Transverse colon (tissue), 4 donors: ENCODE measurements at regions not wholly inside any gene's neighbourhood (a gene's known extent, or its start where the extent isn't known, plus 50 kb on each side); places are given as distances from the start of the nearest gene placed in this dataset.
"Not testable (repeated sequence)": the region's sequence is repeated elsewhere in the genome, so short reads cannot be mapped to it uniquely, and the experiment has no call there.

Experiments
- DNase-seq: peaks from one replicate; pipeline ENCODE4 v3.0.0-alpha.2; 2019
- H3K27ac ChIP-seq, 4 donors: fragments of 200-600 bp; sonication (generic); 2 replicates each; pipeline ENCODE4 v1.5.1; 2016 to 2018; ENCODE audit warnings: inconsistent platforms in 4 of 4
- H3K27me3 ChIP-seq: fragments of 200-600 bp; sonication (generic); 2 replicates; pipeline ENCODE4 v1.5.1; 2017; ENCODE audit warnings: inconsistent platforms
- H3K36me3 ChIP-seq, 4 donors: fragments of 200-600 bp; sonication (generic); 2 replicates each; pipeline ENCODE4 v1.5.1; 2017 to 2019; ENCODE audit warnings: inconsistent platforms in 4 of 4
- H3K4me1 ChIP-seq, 4 donors: fragments of 200-600 bp; sonication (generic); 2 replicates each; pipeline ENCODE4 v1.5.1; 2017 to 2020; ENCODE audit warnings: inconsistent platforms in 4 of 4
- H3K4me3 ChIP-seq, 4 donors: fragments of 200-600 bp; sonication (generic); 1 replicate in 1 of 4; 2 replicates in 3 of 4; pipeline versions ENCODE4 v1.5.1 to v1.6.1; 2017 to 2019; ENCODE audit warnings: inconsistent platforms in 4 of 4
- H3K9me3 ChIP-seq, 2 donors: fragments of 200-600 bp; sonication (generic); 2 replicates each; pipeline ENCODE4 v1.5.1; 2017 to 2019; ENCODE audit warnings: inconsistent platforms in 2 of 2
- CTCF ChIP-seq, 5 experiments: fragments of 200-600 bp in 3 of 5; fragments of 450-650 bp in 2 of 5; sonication (generic) in 3 of 5; IDR thresholded peaks; 1 replicate in 2 of 5; 2 replicates in 3 of 5; pipeline ENCODE4 v1.5.1; 2016 to 2017; ENCODE audit warnings: antibody characterized with exemption in 5 of 5, inconsistent platforms in 3 of 5, mild to moderate bottlenecking in 2 of 5, moderate library complexity in 1 of 5
- EP300 ChIP-seq: sonication (generic); formaldehyde crosslinking; IDR thresholded peaks from one replicate; pipeline ENCODE4 v1.6.1; 2017; ENCODE audit warnings: antibody characterized with exemption, low read depth
- POLR2A ChIP-seq: fragments of 450-650 bp; IDR thresholded peaks from one replicate; pipeline ENCODE4 v1.6.1; 2016; ENCODE audit warnings: antibody characterized with exemption, mild to moderate bottlenecking, moderate library complexity
- POLR2AphosphoS5 ChIP-seq, 3 donors: sonication (generic); formaldehyde crosslinking; IDR thresholded peaks; one replicate each; pipeline ENCODE4 v1.6.1; 2016; ENCODE audit warnings: antibody characterized with exemption in 3 of 3
- WGBS, 2 donors: methylation state at CpG; one replicate each; pipeline ENCODE4 v1.1.5; 2018; ENCODE audit warnings: low coverage in 1 of 2; 5-methylcytosine and 5-hydroxymethylcytosine counted together
- in situ Hi-C, 4 donors: fragments of 200-750 bp; cut with MboI; loops; one replicate each; pipeline versions ENCODE4 v1.15.0 to v1.15.1; 2017; ENCODE audit warnings: low sequenced_read_pairs in 3 of 4, low pct_ligation_motif_present in 1 of 4, low pct_unique_long_range_greater_than_20kb in 1 of 4
- intact Hi-C: fragments of 100-400 bp; cut with DNase I; formaldehyde crosslinking; loops from one replicate; pipeline ENCODE4 v1.15.1; 2023; ENCODE audit warnings: low total_unique reads

GRCh38 chrX:13955975-13956374 is 73.7 kb downstream of the GEMIN8 start:
- H3K4me1 ChIP-seq: no peaks in the 10 kb centered on the region
- no peak overlapping the region for H3K4me3 ChIP-seq
- no peaks in the 10 kb centered on the region for H3K36me3 ChIP-seq
- H3K27ac ChIP-seq: no peak overlapping the region
- WGBS, 2 donors: 79% methylated on average over 3 of the region's 3 CpGs; no CpG with 5 or more reads in 1 of the 2 donors
- intact Hi-C loops: no loop called here
- in situ Hi-C loops: no loop called here
- H3K27me3 ChIP-seq: no peaks in the 10 kb centered on the region
- no peaks in the 10 kb centered on the region for H3K9me3 ChIP-seq
- DNase-seq: no peak
- TF ChIP-seq EP300: no peak
- no peak for TF ChIP-seq POLR2A
- no peak for TF ChIP-seq CTCF (IDR thresholded peaks at IDR 0.05)
- no peak for TF ChIP-seq POLR2AphosphoS5 (IDR thresholded peaks at IDR 0.05)

- no peaks in the 10 kb centered on the region for H3K36me3 ChIP-seq
- TF ChIP-seq POLR2AphosphoS5 (IDR thresholded peaks at IDR 0.05): no peak
- no peak for TF ChIP-seq CTCF (IDR thresholded peaks at IDR 0.05)
- TF ChIP-seq EP300: no peak
- TF ChIP-seq POLR2A: no peak
- no peaks in the 10 kb centered on the region for H3K27me3 ChIP-seq
- intact Hi-C loops: no loop called here
- no peak overlapping the region for H3K4me3 ChIP-seq
- H3K27ac ChIP-seq: no peak overlapping the region
- no peaks in the 10 kb centered on the region for H3K9me3 ChIP-seq
- in situ Hi-C loops: no loop called here
- H3K4me1 ChIP-seq: no peaks in the 10 kb centered on the region
- WGBS, 2 donors: 80 to 84% methylated on average over 2 to 6 of the region's 6 CpGs
- no peak for DNase-seq
Measured at GRCh38 chrX:13955095-13955647, 74.5 kb downstream of the GEMIN8 start.

GRCh38 chrX:13952581-13952980 is 77.1 kb downstream of the GEMIN8 start:
- TF ChIP-seq EP300: no peak
- no peak for TF ChIP-seq POLR2AphosphoS5 (IDR thresholded peaks at IDR 0.05)
- no peak for TF ChIP-seq POLR2A
- no peak for TF ChIP-seq CTCF (IDR thresholded peaks at IDR 0.05)
- Histone ChIP-seq H3K4me1 (no peaks in the 10 kb centered on the region), H3K9me3 (no peaks in the 10 kb centered on the region), H3K27me3 (no peaks in the 10 kb centered on the region), H3K36me3 (no peaks in the 10 kb centered on the region), H3K27ac (no peak overlapping the region), H3K4me3 (no peak overlapping the region)
- in situ Hi-C loops (no loop called here), intact Hi-C loops (no loop called here)
- no peak for DNase-seq
- WGBS, 2 donors: 60 to 73% methylated on average over 1 to 5 of the region's 5 CpGs

GRCh38 chrX:13946223-13946622 is 83.5 kb downstream of the GEMIN8 start:
- DNase-seq, H3K27me3 ChIP-seq, H3K27ac ChIP-seq, H3K9me3 ChIP-seq, H3K4me3 ChIP-seq, H3K36me3 ChIP-seq, in situ Hi-C loops, H3K4me1 ChIP-seq, intact Hi-C loops: not testable (repeated sequence)
- WGBS, 2 donors: 89% methylated on average over 6 of the region's 6 CpGs; no CpG with 5 or more reads in 1 of the 2 donors

GRCh38 chrX:13945787-13946186 is 83.9 kb downstream of the GEMIN8 start:
- DNase-seq, H3K4me1 ChIP-seq, H3K36me3 ChIP-seq, H3K4me3 ChIP-seq, H3K27ac ChIP-seq, H3K9me3 ChIP-seq, intact Hi-C loops, H3K27me3 ChIP-seq, in situ Hi-C loops: not testable (repeated sequence)
- 78% methylated on average over 1 of the region's 3 CpGs; no CpG with 5 or more reads in 1 of the 2 donors for WGBS, 2 donors
